ENCODE measurements at regions not wholly inside any gene's neighbourhood (a gene's known extent, or its start where the extent isn't known, plus 50 kb on each side); places are given as distances from the start of the nearest gene placed in this dataset.

- no peak for TF ChIP-seq CHD1 (IDR thresholded peaks at IDR 0.05; ENCODE audit: low read depth, low read length)
- TF ChIP-seq SUZ12 (IDR thresholded peaks at IDR 0.05; ENCODE audit: unreplicated experiment) = no peak
- no peak for TF ChIP-seq CTCF (IDR thresholded peaks at IDR 0.05 in 2 of 3, conservative IDR thresholded peaks at IDR 0.05 in 1 of 3; ENCODE audit: control insufficient read depth in 2 of 3, extremely low read depth in 1 of 3, insufficient read depth in 1 of 3, low read depth in 3 of 3, low read length in 3 of 3)
- no peak for TF ChIP-seq SIX5 (IDR thresholded peaks at IDR 0.05; ENCODE audit: low read depth, low read length, severe bottlenecking)
- TF ChIP-seq, protein P1, sequence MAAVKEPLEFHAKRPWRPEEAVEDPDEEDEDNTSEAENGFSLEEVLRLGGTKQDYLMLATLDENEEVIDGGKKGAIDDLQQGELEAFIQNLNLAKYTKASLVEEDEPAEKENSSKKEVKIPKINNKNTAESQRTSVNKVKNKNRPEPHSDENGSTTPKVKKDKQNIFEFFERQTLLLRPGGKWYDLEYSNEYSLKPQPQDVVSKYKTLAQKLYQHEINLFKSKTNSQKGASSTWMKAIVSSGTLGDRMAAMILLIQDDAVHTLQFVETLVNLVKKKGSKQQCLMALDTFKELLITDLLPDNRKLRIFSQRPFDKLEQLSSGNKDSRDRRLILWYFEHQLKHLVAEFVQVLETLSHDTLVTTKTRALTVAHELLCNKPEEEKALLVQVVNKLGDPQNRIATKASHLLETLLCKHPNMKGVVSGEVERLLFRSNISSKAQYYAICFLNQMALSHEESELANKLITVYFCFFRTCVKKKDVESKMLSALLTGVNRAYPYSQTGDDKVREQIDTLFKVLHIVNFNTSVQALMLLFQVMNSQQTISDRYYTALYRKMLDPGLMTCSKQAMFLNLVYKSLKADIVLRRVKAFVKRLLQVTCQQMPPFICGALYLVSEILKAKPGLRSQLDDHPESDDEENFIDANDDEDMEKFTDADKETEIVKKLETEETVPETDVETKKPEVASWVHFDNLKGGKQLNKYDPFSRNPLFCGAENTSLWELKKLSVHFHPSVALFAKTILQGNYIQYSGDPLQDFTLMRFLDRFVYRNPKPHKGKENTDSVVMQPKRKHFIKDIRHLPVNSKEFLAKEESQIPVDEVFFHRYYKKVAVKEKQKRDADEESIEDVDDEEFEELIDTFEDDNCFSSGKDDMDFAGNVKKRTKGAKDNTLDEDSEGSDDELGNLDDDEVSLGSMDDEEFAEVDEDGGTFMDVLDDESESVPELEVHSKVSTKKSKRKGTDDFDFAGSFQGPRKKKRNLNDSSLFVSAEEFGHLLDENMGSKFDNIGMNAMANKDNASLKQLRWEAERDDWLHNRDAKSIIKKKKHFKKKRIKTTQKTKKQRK (IDR thresholded peaks at IDR 0.05; ENCODE audit: low read depth, low read length) = no peak
- TF ChIP-seq RAD21 (IDR thresholded peaks at IDR 0.05; ENCODE audit: insufficient read depth, low read depth, low read length) = no peak
- no peak for TF ChIP-seq FOS (IDR thresholded peaks at IDR 0.05; ENCODE audit: borderline replicate concordance, extremely low read depth, insufficient read length)
Observed at GRCh38 chr1:175817445-175817844, 74.0 kb upstream of the TNR start.
